Activated CD4-positive, alpha-beta T cell treated with anti-CD3 and anti-CD28 coated beads for 24 hours (primary cell): ENCODE measurements at regions not wholly inside any gene's neighbourhood (a gene's known extent, or its start where the extent isn't known, plus 50 kb on each side); places are given as distances from the start of the nearest gene placed in this dataset.
"Not testable (repeated sequence)": the region's sequence is repeated elsewhere in the genome, so short reads cannot be mapped to it uniquely, and the experiment has no call there.

ENCODE experiments used
- DNase-seq, 2 donors: peaks; one replicate each; pipeline ENCODE4 v3.0.0-alpha.2; 2020; ENCODE audit warnings: low read depth in 2 of 2

DNA sequence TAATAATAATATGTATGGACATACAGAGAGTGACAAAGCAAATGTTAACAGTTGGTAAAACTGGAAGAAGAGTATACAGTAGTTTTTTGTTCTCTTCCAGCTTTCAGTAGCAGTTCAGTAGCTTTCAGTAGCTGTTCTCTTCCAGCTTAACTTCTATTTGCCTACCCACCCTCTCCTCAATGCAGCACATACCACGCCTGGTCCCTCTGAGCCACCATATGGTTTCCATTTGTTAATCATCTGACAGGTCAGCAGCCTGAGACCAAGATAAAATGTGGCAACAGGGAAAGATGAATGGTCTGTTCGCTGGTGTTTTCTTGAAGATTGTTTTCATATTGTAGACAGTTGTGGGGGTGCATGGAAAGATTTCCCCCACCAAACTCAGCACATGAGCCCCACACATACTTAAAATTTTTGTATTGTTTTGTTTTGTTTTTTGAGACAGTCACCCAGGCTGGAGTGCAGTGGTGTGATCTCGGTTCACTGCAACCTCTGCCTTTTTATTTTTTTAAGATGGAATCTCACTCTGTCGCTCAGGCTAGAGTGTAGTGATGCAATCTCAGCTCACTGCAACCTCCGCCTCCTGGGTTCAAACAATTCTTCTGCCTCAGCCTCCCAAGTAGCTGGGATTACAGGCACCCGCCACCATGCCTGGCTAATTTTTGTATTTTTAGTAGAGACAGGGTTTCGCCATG, 56.8 kb downstream of the ATP6V0E2 start:
- not testable (repeated sequence) for DNase-seq

DNA sequence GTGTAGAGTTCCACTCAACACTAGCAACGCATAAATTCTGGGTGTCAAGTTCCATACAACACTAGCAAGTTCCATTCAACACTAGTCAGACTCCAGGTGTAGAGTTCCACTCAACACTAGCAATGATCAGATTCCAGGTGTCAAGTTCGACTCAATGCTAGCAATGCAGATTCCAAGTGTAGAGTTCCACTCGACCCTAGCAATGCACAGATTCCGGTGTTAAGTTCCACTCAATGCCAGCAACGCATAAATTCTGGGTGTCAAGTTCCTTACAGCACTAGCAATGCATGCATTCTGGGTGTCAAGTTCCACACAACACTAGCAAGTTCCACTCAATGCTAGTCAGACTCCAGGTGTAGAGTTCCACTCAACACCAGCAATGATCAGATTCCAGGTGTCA, 60.0 kb downstream of the ATP6V0E2 start:
- DNase-seq = not testable (repeated sequence)

GRCh38 chr7:149947346-149947745, 73.6 kb downstream of the ATP6V0E2 start:
- DNase-seq = not testable (repeated sequence)

DNA sequence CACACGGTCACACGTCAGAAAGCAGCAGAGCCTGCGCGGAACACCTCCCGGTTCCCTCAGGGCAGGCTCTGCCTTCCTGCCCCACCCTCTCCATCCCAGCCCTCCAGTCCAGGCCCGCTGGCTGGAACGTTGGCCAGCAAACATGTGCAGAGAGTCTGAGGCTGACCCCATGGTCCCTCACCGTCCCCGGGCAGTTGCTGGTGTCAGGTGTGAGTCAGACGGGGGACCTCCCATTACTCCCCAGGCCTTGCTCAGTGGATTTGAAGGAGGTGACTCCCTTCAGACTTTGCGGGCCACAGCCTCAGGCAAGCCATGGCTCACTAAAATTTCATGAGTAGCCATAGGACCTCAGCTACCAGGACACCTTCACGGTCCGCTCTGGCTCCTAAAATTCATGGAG, 74.7 kb downstream of the ATP6V0E2 start:
- not testable (repeated sequence) for DNase-seq

DNA sequence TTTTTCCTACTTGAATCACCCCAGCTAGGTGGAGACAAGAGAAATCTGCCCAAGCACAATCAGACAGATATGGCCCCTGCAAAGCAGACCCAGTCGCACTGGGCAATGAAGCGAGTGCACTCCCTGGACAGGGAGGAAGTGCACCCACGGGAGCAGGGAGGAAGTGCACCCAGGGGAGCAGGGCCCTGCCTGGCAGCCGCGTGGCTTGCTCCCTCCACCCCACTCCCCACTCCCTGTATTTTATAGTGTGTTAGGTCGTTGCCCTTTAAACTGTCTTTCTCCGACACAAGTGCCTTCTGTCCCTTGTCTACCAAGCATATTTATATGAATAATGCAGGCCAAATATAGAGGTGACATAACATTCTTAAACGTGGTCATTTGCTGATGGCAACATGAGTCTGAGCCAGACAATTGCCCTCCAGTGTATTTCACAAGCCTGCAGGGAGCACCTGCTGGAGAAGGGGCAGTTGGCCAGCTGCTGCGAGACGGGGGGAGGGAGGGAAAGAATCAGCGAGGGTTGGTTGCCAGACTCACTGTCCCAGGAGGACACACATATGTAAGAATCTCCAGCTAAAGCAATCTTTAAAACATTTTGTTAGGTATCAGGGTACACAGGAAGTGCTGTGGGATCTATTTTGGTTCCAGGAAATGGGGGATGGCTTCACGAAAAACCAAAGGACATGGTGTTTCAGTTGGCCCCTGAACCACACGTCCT, 76.3 kb downstream of the ATP6V0E2 start:
- DNase-seq = not testable (repeated sequence)

DNA sequence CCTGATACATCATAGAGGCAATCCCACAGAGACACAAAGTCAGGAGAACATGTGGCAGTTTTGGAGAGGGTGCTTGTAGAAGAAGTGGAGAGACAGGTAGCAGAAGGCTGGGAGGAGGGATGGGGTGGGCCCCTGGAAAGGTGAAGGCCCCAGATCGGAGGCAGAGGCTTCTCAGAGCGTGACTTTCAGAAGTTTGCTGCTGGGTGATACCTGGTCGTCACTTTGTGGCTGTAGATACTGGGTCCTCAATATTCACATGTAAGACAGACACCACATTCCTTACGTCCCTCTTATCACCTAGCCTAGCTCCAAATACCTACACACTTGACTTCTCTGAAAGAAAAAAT, 76.8 kb downstream of the ATP6V0E2 start:
- DNase-seq = not testable (repeated sequence)

- DNase-seq = not testable (repeated sequence)
Measured at GRCh38 chr7:149951579-149951978, 77.8 kb downstream of the ATP6V0E2 start.

- not testable (repeated sequence) for DNase-seq
Measured at GRCh38 chr7:149958880-149959279, 85.1 kb downstream of the ATP6V0E2 start.

GRCh38 chr7:149960863-149961262, 87.1 kb downstream of the ATP6V0E2 start:
- DNase-seq = not testable (repeated sequence)

- DNase-seq = not testable (repeated sequence)
Measured at GRCh38 chr7:149961878-149962277, 88.1 kb downstream of the ATP6V0E2 start.

DNA sequence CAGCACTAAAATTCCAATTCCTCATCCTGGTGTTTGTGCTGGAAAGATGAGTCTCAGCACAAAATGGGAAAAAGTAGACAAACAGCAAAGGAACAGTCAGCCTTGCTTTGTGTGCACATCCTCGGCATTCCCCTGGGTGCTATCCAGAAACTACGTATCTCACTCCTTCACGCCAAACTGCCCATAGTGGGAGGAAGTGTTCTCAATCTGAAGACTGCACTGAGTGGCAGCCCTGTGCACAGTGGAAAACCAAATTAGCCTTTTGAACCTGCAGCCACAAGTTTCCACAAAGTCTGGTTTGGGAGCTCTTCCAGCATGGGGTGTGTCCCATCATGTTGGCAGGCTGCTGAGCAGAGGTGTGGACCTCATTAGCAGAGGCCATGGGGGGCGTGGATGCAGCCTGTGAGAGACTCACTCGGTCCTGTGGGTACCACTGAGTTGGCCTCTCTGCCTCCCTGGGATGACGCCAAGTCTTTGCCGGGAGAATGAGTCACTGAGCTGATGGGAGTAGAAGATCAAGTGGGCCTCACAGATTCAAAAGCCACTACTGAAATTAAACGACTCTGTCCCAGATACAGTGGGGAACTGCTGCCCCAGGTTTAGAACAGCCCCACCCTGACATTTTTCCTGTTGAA, 89.0 kb downstream of the ATP6V0E2 start:
- not testable (repeated sequence) for DNase-seq

DNA sequence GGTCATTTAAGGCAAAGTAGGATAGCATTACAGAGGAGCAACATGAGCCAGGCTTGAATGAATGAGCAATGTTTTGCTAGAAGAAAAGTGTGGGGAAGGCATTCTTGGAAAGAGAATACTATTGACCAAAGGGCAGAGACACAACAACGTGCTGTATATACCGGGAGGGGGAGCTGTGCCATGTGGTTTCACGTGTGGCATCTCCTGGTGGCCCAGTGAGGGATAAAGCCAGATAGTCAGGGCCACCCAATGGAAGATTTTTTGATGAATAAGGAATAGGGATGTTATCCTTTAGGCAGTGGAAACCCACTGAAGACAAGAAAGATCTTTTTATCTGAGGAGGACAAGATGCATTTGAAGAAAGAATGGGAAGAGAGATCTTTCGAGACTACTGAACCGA, 90.2 kb downstream of the ATP6V0E2 start:
- DNase-seq = not testable (repeated sequence)

DNA sequence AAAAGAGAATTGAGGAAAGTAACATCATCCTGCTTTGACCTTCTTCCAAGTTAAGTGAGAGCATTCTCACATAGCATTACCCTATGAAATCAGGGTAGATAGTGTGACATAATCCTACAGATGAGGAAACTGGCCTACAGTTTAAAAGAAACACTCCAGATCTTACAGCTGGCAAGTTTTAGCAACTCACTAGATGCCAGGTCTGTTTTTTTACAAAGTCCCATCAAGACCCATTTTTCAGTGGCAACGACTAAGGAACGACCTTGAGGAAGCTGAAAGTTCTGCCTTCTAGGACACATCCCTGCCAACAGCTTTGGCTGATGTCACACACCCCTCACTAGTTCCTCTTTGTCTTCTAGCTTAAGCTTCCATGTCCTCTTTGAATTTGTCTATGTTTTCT, 92.7 kb downstream of the ATP6V0E2 start:
- not testable (repeated sequence) for DNase-seq

DNA sequence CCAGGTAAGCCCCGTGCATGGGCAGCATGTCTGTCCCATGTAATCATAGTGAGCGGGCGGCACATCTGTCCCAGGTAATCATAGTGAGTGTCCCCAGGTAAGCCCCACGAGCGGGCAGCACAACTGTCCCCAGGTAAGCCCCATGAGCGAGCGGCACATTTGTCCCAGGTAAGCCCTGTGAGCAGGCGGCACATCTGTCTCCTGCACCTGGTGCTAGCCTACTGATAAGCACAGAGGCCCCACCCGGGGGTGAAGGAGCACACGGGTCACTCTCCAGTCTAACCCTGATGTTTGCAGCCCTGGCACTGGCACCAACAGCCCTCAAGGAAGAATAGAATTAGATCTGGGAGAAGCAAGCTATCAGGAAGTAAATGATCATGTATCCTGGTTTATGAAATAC, 99.2 kb downstream of the ATP6V0E2 start:
- not testable (repeated sequence) for DNase-seq

DNA sequence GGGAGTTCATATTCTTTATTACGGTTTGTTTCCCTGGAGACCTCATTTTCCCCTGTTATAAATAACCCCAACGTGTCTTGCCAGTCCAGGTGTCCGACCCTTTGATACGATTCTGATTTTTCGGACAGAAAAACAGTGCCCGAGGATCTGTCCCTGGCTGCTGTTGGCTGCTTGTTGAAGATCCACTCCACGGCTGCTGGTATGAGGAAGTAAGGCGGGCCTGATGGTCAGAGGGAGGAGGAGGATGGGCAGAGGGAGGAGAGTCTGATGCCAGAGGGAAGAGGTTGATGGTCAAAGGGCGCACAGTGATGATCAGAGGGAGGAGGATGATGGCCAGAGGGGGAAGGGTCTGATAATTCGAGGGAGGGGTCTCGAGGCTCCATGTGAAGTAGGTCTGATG, 99.9 kb downstream of the ATP6V0E2 start:
- DNase-seq = not testable (repeated sequence)

GRCh38 chr7:149975608-149976007, 101.8 kb downstream of the ATP6V0E2 start:
- DNase-seq = not testable (repeated sequence)

GRCh38 chr7:149978537-149978936, 104.8 kb downstream of the ATP6V0E2 start:
- not testable (repeated sequence) for DNase-seq

- DNase-seq = not testable (repeated sequence)
Measured at GRCh38 chr7:149978944-149979343, 105.2 kb downstream of the ATP6V0E2 start.

- DNase-seq = not testable (repeated sequence)
Measured at GRCh38 chr7:149982537-149983112, 108.9 kb downstream of the ATP6V0E2 start.

DNA sequence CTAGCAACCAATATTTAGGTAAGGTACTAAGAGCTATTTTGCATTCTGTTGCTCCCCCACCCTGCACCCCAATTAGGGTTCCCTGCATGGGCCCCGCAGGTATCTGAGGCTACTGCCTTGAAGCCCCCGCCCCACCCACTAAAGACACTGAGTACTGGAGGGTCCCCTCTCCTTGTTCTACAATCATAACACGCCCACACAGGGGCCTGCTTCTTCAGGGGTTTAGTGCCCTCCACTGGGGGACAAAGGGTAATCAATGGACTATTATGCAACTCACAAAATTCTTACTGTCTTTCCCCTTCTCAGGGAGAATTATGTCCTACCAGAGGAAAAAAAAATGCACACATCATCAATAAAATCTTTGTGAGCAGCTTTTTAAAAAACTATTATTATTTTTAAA, 113.1 kb downstream of the ATP6V0E2 start:
- DNase-seq = not testable (repeated sequence)

DNA sequence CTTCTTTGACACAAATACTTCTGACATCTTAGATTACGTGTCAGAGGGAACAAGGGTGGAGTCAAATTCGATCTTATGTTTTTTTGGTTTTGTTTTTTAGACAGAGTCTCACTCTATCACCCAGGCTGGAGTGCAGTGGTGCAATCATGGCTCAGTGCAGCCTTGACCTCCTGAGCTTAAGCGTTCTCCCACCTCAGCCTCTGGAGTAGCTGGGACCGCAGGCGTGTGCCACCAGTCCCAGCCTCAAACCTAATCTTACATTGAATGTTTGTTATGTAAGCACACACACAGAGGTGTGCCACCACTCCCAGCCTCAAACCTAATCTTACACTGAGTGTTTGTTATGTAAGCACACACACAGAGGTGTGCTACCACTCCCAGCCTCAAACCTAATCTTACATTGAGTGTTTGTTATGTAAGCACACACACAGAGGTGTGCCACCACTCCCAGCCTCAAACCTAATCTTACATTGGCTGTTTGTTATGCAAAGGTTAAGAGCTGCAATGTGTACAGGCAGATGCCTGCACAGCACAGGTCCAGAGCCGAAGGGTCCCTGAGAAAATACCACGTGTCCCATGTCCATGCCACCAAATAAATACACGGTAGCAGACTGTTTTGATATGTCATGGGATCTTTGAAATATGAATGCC, 118.0 kb downstream of the ATP6V0E2 start:
- DNase-seq = not testable (repeated sequence)

DNA sequence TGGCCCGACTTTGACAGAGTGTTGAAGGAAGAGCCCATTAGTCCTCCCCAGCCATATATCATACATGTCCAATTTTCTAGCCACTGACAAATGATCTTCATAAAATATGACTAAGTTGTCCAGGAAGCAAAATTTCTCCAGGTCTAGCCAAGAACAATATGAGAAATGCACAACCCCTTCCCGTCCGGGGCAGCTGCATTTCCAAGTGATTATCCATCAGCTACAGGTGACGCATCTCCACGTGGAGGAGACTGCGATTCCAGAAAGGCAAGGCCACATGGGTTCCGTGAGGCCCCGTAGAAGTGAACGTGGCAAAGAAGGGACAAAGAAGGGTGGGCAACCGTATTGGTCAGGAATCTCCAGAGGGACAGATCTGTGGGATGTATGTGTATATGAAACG, 118.6 kb downstream of the ATP6V0E2 start:
- not testable (repeated sequence) for DNase-seq
